OCI-LY7 (cell line): ENCODE measurements at regions not wholly inside any gene's neighbourhood (a gene's known extent, or its start where the extent isn't known, plus 50 kb on each side); places are given as distances from the start of the nearest gene placed in this dataset.
A peak's percentile ranks its signal among the peaks of the same experiment; 100 is the strongest.
"Not testable (repeated sequence)": the region's sequence is repeated elsewhere in the genome, so short reads cannot be mapped to it uniquely, and the experiment has no call there.

Experiments used
- BruUV-seq: library from RNA; stranded (reverse); fragments of 400-500 nt; replicated peaks from 2 replicates; lab custom pipeline; 2021; lab: Mats Ljungman, UMichigan
- CTCF ChIA-PET: fragments of 300-600 bp; sonication (Branson Sonifier 250); formaldehyde crosslinking; loops from one replicate; lab custom pipeline; 2022; ENCODE audit warnings: antibody characterized with exemption; ENCODE audit not compliant: unreplicated experiment; lab: Charles Lee
- POLR2A ChIA-PET: fragments of 300-600 bp; sonication (Branson Sonifier 250); formaldehyde crosslinking; loops from one replicate; lab custom pipeline; 2022; ENCODE audit warnings: antibody characterized with exemption; lab: Charles Lee
- DNase-seq: peaks from one replicate; pipeline ENCODE4 v3.0.0-alpha.2; 2015; ENCODE audit warnings: low spot score
- H2AFZ ChIP-seq: fragments of 200-600 bp; sonication (generic), shearing (Covaris generic); 2 replicates; pipeline ENCODE4 v1.6.1; 2014; ENCODE audit warnings: mild to moderate bottlenecking, antibody characterized with exemption, low read length, moderate library complexity
- H3K27ac ChIP-seq: fragments of 200-600 bp; sonication (generic); 2 replicates; pipeline ENCODE4 v1.5.1; 2014; ENCODE audit warnings: mixed run types, low read depth, mild to moderate bottlenecking, moderate library complexity, low read length, inconsistent platforms; ENCODE audit not compliant: poor library complexity, severe bottlenecking
- H3K36me3 ChIP-seq: fragments of 200-600 bp; sonication (generic); 2 replicates; pipeline ENCODE4 v1.6.1; 2014; ENCODE audit warnings: mild to moderate bottlenecking, antibody characterized with exemption, low read length, moderate library complexity, mixed read lengths; ENCODE audit not compliant: insufficient read depth
- H3K4me1 ChIP-seq: fragments of 200-600 bp; sonication (generic); 2 replicates; pipeline ENCODE4 v1.5.1; 2014; ENCODE audit warnings: mild to moderate bottlenecking, low read length; ENCODE audit not compliant: insufficient read depth, poor library complexity, severe bottlenecking
- H3K4me2 ChIP-seq: fragments of 200-600 bp; sonication (generic); 2 replicates; pipeline ENCODE4 v1.6.1; 2014; ENCODE audit warnings: mild to moderate bottlenecking, low read length
- H3K4me3 ChIP-seq: fragments of 200-600 bp; sonication (generic); 2 replicates; pipeline ENCODE4 v1.5.1; 2014; ENCODE audit warnings: mild to moderate bottlenecking, low read depth, low read length; ENCODE audit not compliant: poor library complexity, severe bottlenecking
- H3K79me2 ChIP-seq: fragments of 200-600 bp; sonication (generic); 2 replicates; pipeline ENCODE4 v1.6.1; 2016; ENCODE audit warnings: low read depth, mild to moderate bottlenecking, low read length, moderate library complexity, mixed read lengths; ENCODE audit not compliant: insufficient read depth
- H3K9me2 ChIP-seq: fragments of 200-600 bp; sonication (generic); 2 replicates; pipeline ENCODE4 v1.6.1; 2016; ENCODE audit warnings: mild to moderate bottlenecking, low read length, mixed read lengths; ENCODE audit not compliant: insufficient read depth
- H3K9me3 ChIP-seq: fragments of 200-600 bp; sonication (generic); 2 replicates; pipeline ENCODE4 v1.6.1; 2014; ENCODE audit warnings: mild to moderate bottlenecking, mixed run types, low read length, mixed read lengths
- H4K20me1 ChIP-seq: fragments of 200-600 bp; sonication (generic); 2 replicates; pipeline ENCODE4 v1.6.1; 2014; ENCODE audit warnings: mild to moderate bottlenecking, antibody characterized with exemption, low read length, moderate library complexity, mixed read lengths; ENCODE audit not compliant: insufficient read depth
- CTCF ChIP-seq: fragments of 200-600 bp; sonication (generic); conservative IDR thresholded peaks from 2 replicates; pipeline ENCODE4 v1.5.1; 2014; ENCODE audit warnings: mild to moderate bottlenecking, antibody characterized with exemption, low read length, moderate library complexity, mixed read lengths
- EZH2phosphoT487 ChIP-seq: fragments of 200-600 bp; sonication (generic); IDR thresholded peaks from 2 replicates; pipeline ENCODE4 v1.6.1; 2018; ENCODE audit warnings: low read depth, borderline replicate concordance, mild to moderate bottlenecking, mixed run types, antibody characterized with exemption, low read length, moderate library complexity, mixed read lengths
- intact Hi-C: fragments of 100-400 bp; cut with micrococcal nuclease; formaldehyde crosslinking; loops from one replicate; pipeline ENCODE4 v1.10.0; 2022; ENCODE audit not compliant: unreplicated experiment

GRCh38 chr2:118371515-118371914, 283.2 kb downstream of the INSIG2 start:
- ChIA-PET POLR2A (no interaction called here), CTCF (no interaction called here)
- Histone ChIP-seq H3K4me1 (no peaks in the 10 kb centered on the region), H3K9me2 (no peaks in the 10 kb centered on the region), H4K20me1 (no peaks in the 10 kb centered on the region), H3K9me3 (no peaks in the 10 kb centered on the region), H3K4me2 (no peak overlapping the region), H3K36me3 (no peaks in the 10 kb centered on the region), H3K4me3 (no peak overlapping the region), H3K79me2 (no peaks in the 10 kb centered on the region), H3K27ac (no peak overlapping the region), H2AFZ (no peak overlapping the region)
- intact Hi-C loops: no loop called here
- BruUV-seq: no TSS peak
- DNase-seq: peak; percentile 14
- TF ChIP-seq EZH2phosphoT487 (no peak), CTCF (peak; percentile 72)

GRCh38 chr2:118369521-118369920, 281.2 kb downstream of the INSIG2 start:
- POLR2A ChIA-PET, H3K4me3 ChIP-seq, H3K27ac ChIP-seq, H3K4me2 ChIP-seq, H3K9me2 ChIP-seq, H3K79me2 ChIP-seq, H4K20me1 ChIP-seq, H2AFZ ChIP-seq, CTCF ChIA-PET, DNase-seq, H3K4me1 ChIP-seq, intact Hi-C loops, BruUV-seq, H3K36me3 ChIP-seq, H3K9me3 ChIP-seq: not testable (repeated sequence)

GRCh38 chr2:118363604-118364003, 275.3 kb downstream of the INSIG2 start:
- intact Hi-C loops: no loop called here
- H3K27ac ChIP-seq: no peak overlapping the region
- no peak overlapping the region for H3K4me2 ChIP-seq
- no peak overlapping the region for H3K4me3 ChIP-seq
- H3K9me2 ChIP-seq: no peaks in the 10 kb centered on the region
- no peaks in the 10 kb centered on the region for H3K79me2 ChIP-seq
- BruUV-seq: no TSS peak
- no peaks in the 10 kb centered on the region for H3K4me1 ChIP-seq
- TF ChIP-seq CTCF (no peak), EZH2phosphoT487 (no peak)
- H3K9me3 ChIP-seq: no peaks in the 10 kb centered on the region
- ChIA-PET POLR2A (no interaction called here), CTCF (no interaction called here)
- no peaks in the 10 kb centered on the region for H4K20me1 ChIP-seq
- DNase-seq: no peak
- H2AFZ ChIP-seq: no peak overlapping the region
- H3K36me3 ChIP-seq: no peaks in the 10 kb centered on the region
